Fibroblast of skin of back (primary cell): ENCODE measurements at regions not wholly inside any gene's neighbourhood (a gene's known extent, or its start where the extent isn't known, plus 50 kb on each side); places are given as distances from the start of the nearest gene placed in this dataset.

ENCODE experiments used
- DNase-seq: peaks from one replicate; pipeline ENCODE4 v3.0.0-alpha.2; 2013

DNA sequence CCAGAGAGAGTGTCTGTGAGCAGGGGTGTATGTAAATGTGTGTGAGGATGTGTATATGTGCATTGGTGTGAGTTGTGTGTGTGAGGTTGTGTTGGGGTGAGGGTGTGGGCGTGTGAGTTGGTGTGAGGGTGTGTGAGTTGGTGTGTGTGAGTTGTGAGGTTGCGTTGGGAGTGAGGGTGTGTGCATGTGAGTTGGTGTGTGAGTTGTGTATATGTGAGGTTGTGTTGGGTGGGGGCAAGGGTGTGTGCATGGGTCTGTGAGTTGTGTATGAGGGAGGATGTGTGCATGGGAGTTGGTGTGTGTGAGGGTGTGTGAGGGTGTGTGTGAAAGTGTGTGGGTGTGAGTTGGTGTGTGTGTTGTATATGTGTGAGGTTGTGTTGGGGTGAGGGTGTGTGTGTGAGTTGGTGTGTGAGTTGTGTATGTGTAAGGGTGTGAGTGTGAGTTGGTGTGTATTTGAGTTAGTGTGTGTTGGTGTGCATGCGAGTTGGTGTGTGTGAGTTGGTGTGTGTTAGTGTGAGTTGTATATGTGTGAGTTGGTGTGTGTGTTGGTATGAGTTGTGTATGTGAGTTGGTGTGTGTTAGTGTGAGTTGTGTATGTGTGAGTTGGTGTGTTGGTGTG, 161.6 kb upstream of the IER5L start:
- DNase-seq: no peak

DNA sequence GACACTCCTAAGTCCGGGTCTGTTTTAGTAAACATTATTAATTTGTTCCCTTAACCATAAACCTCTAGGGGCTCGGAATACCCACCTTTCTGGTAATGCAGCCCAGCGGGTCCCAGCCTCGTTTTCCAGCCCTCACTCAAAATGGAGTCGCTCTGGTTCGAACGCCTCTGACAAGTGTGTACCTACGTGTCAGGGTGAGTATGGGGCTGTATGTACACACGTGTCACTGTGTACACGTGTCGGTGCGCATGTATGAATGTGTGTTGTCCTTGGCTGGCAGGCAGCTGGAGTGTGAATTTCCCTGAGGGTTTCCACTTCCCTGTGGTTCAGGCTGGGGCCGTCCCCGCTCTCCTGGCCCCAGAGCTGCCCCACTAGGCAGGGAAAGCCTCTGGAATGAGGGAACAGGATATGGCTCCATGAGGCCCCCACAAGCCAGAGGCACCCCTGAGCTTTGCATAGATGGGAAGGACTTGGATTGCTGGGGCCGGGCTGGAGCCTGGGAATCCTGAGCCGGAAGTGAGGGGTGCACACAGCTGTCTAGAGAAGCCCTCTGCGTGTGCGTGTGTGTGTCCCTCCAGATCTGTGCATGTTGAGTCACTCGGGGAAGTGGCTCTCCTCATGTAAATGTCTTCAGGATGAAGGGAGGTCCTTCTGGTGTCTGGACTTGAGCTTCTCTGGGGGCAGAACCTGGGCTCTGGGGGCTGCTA, 160.8 kb upstream of the IER5L start:
- DNase-seq: peak; percentile 75

DNA sequence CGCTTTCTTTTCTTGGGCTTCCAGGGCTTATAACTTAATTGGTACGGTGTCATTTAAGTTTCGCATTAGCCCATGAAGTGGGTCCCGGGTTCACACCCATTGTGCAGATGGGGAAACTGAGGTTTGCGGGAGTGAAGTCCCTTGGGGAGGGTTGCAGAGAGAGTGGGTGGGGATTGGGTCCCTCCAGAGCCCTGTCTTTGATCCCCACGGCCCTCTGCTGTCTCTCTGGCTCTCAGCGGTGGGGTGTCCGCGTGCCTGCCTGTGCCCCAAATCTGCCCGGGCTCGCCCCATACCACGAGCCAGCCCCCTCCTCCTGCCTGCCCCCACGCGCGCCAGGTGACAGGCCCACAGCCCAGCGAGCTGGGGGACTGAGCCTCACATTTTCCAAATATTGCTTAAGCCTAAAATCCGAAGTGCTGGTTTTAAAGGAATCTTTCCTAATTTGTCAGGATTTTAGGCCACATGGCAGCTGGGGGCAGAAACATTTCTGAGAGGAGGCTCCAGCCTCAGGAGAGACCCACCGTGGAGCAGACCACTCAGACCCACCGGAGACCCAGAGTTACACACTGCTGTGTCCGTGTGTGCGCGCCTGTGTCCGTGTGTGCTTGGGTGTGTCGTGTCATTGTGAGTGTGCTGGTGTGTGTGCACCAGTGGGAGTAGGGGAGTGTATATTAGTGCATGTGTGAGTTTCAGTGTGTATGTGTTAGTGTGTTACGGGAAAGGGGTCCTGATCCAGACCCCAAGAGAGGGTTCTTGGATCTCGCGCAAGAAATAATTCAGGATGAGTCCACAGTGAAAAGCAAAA, 159.5 kb upstream of the IER5L start:
- no peak for DNase-seq

DNA sequence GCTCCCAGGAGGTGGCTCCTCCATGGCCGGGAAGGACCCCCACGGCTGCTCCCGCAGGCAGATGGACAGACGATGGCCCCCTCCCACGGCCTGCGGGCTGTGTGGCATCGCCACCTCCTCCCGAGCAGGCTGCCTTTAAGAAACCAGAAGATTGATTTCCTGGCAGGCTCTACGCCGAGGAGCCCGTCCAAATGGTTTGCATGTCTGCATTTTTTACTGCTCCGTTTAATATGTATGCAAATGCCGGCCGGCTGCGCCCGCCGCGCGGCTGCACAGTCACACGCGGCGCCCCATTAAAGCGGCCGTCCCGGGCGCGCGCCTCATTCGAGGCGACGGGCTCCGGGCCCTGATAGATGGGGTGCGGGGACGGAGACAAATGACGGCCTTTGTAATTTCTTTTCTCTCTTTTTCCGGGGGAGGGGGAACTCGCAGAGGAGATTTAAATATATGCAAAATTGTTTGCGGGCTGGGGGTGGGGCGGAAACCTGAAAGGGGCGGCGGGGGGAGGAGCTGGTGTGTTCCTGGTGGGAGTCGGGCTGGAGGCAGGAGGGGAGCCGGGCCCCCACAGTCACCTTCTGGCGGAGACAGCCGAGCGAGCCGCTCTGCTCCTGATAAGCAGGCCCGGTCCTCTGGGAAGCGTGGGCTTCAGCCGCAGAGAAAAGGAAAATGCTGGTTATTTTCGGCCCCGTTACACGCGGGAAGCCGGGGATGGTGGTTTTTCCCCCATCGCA, 158.7 kb upstream of the IER5L start:
- peak; percentile 55 for DNase-seq

DNA sequence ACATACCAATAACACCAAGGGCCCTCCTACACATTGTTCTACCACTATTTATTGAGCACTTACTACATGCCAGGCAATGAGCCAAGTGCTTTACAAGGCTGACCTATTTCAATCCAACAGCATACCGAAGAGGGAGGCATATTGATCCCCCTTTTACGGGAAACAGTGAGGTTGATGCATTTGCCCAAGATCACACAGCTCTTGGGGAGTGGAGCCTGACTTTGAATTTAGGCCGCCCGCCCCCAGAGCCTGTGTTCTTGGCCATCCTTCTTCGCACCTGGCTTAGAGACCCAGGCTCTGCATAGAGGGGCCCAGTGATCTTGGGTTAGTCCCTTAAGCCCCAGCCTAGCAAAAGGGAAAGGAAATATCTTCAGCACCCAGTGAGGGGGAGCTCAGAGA, 158.1 kb upstream of the IER5L start:
- no peak for DNase-seq

DNA sequence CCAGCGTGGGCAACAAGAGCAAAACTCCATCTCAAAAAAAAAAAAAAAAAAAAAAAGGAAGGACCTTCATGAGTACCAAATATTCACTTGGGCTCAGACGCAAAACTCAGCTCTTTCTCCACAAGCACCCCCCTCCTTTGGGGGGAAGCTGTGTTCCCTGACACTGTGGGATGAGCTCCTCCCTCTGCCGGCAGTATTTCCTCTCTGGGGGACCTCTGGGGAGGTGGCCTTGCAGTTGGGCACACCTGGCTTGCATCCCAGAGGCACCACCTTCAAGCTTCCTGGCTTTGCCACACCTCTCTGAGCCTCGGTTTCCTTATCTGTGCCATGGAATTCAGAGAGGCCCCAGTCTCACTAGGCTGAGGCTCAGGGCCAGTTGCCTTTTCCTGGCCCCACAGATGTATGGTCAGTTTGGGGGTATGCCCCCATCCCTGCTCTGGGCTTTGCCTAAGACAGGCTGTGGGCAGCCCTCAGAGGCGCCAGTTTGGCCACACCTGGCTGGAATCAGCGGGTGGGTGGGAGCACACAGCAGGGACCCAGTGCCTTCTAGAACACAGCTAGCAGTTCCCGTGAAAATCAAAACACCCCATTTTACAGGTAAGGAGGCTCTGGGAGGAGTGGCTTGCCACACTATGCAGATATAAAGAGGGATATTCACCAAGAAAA, 157.5 kb upstream of the IER5L start:
- no peak for DNase-seq

DNA sequence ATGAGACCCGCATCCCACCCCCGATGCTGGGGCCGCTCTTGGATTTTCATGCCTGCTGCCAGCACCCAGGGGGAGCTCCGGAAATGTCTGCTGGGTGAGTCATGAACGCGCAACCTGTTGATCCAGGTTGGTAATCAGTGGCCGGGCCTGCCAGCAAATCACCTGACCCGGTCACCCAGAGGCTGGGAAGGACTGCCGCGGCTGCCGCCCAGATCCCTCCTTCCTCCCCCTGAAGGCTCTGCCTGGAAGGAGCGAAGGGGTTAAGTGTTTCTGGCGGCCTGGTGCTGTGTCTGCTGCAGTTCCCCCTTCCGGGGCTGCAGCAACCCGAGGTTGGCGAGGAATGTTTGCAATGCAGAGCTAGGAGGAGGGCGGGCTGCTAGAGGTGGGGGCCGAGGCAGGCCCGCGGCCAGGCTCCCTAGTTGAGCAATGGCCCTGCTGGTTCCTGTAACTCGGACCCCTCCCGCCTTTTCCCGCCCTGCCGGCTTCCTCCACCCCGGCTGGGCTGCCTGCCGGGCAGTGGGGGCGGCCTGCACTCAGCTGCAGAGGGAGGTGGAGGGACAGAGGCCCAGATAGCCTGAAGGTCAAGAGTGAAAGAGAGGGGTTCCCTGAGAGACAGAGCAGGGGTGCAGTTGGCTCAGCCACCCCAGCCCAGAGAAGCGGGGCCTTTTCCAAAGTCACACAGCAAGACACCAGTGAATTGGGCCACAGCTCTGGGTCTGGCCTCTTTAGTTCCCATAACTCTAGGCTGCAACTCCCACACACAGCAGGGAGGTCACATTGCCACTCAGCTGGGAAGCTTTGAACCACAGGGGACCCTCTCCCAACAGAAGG, 156.3 kb upstream of the IER5L start:
- DNase-seq: peak; percentile 95

DNA sequence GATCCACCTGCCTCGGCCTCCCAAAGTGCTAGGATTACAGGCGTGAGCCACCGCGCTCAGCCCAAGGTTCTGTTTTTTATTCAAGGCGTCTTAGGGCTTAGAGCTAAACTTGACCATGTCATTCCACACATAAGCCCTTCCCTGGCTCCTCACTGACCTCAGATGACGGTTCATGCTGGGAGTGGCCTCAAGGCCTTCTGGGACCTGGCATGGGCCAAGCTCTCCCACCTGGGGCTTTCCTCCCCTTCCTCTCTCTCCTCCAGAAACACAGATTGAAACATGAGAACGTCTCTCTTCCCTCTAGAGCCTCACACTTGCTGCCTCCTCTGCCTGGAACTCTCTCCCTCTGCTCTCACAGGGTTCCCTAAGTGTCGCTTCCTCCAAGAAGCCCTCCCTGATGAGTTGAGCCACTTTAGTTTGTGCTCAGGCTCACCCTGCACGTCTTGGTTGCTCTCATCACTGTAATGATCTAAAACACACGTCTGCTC, 155.6 kb upstream of the IER5L start:
- DNase-seq: no peak

DNA sequence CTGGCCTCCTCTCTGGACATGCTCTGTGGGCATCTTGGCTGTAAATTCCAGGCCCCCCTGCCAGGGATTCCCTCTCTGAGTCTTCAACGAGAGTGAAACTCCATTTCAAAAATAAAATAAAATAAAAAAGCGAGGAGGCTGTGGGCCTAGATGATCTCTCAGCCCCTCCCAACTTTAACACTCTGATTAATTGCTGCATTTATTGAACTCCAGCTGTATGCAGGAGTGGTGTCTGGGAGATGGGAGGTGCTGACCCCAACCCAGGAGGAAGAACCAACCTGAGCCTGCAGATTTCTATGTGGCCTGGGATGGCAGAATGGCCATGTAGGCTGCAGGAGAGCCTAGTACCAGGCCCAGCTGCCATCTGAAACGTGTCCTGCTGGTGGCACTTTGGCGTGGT, 154.5 kb upstream of the IER5L start:
- DNase-seq: no peak

DNA sequence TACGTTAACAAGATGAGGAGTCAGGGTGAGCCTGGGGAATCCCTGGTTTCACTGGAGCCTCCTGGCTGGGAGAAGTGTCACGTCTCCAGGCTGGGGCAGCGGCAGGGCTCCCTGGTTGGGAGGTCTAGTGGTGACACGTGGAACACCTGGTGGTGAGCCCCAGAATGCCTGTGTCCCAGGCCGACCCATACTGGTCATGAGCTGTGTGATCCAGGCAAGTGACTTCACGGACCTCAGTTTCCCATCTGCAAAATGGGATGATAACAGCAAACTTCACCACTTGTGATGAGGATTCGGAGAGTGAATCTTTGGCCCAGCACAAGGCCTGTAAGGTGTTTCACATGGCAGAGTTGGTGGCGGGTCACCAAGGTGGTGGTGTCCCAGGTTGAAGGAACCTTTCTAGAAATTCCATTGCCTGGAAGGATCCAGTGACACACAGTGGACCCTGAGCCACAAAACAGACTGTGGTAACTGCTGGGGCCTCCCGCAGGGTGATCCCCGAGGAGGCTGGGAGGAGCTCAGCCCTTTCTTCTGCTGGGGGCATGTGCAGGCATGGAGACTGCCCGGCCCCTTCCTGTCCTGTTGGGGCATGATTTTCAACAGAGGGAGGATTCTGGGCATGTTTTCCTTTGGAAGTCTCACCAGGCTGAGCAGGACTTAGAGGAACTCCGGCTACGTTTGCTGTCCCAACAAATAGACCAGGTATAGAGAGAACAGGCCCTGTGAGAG, 153.9 kb upstream of the IER5L start:
- peak; percentile 49 for DNase-seq

DNA sequence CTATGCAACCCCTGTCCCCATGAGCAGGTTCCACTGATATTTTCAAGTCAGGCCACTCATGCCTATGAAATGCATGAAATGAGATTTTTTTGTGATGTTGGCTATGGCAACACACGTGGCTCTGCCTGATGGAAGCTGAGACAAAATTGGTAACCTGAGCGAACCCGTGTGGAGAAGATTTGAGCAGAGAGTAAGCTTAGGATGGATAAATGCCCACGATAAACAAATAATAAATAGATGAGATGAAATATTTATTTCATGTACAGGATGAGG, 153.4 kb upstream of the IER5L start:
- no peak for DNase-seq

DNA sequence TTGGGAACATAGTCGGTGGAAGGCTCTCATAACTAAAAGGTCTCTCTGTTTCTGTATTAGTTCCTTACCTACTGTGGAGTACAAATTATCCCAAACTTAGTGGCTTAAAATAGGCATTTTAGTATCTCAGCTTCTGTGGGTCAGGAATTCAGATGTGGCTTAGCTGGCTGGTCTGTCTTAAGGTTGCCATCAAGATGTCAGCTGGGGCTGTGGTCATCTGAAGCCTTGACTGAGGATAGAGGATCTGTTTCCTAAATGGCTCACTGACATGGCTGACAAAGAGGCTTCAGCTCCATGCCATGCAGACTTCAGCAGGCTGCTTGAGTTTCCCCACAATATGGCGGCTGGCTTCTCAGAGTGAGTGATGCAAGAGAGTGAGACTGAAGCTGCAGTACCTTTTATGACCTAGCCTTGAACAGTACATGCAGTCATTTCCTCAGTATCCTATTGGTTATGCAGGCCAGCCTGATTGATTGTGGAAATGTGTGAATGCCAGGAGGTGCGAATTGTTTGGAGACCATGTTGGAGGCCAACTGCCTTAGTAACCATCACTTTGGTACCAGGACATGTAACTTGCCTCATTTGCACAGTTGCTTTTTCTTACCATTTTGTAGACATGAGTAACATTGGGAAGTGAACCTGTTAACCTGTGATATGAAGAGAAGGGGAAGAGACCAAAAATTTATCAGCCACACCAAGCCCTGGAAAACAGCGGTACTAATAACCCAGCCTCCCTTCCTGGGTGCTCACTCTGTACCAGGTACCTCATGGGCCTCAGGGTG, 152.8 kb upstream of the IER5L start:
- DNase-seq: no peak

DNA sequence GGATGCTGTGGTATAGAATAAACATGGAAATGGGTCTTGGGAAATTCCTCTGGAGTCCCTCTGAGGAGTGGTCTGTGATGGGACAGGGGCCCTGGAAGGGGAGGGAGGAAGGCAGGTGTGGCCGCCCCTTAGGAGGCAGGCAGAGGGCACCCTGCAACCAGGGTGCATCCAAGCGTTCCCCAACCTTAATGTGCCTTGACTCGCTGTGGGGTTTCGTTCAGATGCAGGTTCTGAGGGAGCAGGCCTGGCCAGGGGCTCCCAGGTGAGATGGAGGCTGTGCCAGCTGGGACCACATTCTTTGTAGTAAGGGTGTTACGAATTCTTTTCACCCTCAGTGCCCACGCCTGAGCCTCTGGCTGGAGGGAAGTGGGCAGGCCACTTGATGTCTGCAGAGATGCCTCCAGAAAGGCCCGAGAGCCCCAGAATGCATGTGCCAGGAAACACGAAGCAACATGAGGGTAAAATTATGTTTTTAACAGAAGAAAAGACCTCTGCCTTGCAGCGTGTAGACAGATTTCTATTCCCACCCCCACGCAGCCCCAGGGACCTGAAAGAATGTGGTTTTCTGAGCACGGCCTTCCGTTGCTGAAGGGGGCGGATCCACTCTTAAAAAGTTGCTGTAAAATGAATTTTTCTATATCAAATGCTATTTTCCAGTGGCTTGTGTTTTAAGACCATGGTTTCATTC, 150.4 kb upstream of the IER5L start:
- no peak for DNase-seq

DNA sequence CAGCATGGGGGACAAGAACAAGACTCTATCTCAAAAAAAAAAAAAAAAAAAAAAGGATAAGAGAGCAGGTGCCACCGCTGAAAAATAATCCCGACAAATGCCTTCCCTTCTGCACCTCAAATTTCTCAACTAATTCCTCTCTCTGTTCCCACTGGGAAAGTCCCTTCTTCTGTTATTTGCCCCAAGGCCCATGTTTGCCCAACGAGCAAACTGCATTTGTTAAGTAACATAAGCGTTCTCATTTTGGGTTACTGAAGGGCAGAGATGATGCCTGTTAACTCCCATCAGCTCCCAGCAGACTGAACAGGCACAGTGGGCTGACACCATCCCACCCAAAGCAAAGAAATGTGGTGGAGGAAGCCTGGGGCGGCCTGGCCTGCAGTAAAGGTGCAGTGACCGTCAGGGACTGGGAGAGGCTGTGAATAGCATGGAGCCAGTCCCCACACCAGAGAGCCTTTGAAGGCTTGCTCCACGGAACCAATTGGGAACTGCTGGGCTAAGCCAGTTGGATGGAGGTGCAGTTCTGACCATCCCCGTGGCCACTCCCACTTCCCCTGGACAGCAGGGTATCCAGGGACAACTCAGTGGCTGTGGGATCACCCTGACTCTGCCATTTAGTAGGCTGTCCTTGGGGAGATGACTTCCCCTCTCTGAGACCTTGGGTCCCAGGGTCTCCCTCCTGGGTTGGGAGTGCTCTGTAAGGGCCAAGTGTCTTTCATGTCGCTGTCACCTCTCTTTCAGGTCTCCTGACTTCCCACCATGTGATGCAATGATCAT, 149.7 kb upstream of the IER5L start:
- DNase-seq: no peak

DNA sequence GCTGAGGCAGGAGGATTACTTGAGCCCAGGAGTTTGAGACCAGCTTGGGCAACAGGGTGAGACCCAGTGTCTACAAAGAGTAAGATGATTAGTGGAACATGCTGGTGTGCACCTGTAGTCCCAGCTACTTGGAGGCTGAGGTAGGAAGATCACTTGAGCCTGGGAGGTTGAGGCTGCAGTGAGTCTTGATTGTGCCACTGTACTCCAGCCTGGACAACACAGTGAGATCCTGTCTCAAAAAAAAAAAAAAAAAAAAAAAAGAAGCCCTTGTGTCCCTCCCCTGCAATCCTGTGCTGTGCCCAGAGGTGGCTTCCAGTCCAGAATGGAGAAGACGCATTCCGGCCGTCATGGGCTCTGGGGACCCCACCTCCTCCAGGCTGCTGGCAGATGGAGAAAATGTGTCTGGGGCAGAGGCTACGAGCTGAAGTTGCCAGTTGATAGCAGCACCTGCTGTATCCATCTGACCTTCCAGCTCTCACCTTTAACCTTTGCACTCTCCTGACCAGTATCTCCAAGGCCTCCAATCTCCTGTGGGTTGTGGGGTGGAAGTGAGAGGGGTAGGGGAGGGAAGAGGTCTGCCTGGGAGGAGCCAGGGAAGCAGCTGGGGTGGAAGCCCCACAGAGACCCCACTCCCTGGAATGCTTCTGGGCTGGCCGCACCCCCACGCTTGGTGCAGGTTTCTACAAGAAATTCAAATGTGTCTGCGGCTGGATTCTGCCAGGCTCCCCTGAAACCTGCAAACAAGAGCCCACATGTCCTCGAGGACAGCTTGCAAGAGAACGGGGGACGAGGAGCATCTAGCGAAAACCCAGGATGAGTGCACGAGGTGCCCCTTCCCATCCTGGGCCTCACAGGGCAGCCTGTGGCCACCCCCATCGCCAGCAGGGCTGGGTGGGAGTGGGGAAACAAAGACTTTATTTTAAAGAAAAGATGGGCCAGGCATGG, 148.3 kb upstream of the IER5L start:
- no peak for DNase-seq

DNA sequence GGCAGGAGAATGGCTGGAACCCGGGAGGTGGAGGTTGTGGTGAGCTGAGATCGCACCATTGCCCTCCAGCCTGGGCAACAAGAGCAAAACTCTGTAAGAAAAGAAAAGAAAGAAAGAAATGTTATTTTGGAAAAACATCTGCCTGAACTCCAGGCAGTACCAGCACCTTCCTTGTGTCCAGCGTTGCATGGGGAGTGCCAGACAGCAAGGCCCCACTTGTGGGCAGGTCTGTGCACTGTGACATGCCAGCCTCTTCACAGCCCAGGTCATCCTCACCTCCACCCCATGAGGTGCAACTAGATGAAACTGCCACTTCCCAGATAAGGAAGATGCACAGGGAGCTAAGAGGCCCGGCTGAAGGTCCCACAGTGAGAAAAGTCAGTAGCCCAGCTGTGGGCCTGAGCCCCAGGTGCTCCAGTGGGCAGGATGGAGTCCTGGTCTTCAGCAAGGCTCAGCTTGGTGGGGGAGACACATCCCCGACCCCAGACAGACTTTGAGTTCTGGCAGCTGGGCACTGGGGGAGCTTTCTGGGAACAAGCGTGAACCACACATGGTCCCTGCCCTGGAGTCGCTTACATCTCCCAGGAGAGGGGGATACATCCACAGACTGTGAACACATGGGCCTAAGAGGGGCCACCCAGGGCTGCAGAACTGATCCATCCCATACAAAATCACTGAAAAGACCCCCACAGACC, 146.9 kb upstream of the IER5L start:
- DNase-seq: no peak

DNA sequence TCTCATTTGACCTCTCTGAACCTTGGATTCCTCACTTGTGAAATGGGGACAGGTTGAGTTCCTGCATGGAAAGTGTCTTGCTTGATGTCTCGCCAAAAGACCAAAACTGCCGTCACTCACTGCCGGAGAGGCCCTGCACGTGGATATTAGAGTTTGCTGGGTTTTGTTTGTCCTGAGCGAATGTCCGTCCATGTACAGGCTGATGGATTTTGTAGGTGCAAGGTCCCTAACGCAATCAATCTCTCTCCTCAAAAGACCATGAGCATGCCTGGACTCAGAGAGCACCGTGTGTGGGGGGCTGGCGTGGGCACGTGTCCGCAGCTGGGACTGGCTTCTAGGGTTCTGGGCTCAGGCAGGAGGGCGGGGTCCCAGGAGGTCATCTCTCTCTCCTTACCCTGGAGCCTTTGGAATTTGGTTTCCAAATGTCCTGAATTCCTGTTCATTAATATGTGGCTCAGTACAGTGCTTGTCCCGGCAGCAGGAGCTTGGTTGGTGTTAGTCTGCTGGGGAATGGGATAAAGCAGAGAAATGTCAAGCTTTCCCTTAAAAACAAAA, 146.0 kb upstream of the IER5L start:
- no peak for DNase-seq
